RWPE1 (cell line): ENCODE measurements at regions not wholly inside any gene's neighbourhood (a gene's known extent, or its start where the extent isn't known, plus 50 kb on each side); places are given as distances from the start of the nearest gene placed in this dataset.

Experiments used
- CTCF ChIA-PET: fragments of 350-600 bp; sonication (Branson Sonifier 250); formaldehyde crosslinking; extraction: SDS; loops from one replicate; lab custom pipeline; 2021; lab: Yijun Ruan, JAX
- POLR2A ChIA-PET: fragments of 400-600 bp; formaldehyde crosslinking; extraction: SDS; loops from one replicate; lab custom pipeline; 2020; ENCODE audit warnings: antibody characterized with exemption; ENCODE audit not compliant: low non-redundant PET; lab: Yijun Ruan, JAX
- DNase-seq: peaks from one replicate; pipeline ENCODE4 v3.0.0; 2012; ENCODE audit warnings: low spot score
- H3K27ac ChIP-seq: fragments of 450-650 bp; 2 replicates; pipeline ENCODE4 v1.5.1; 2017
- TF ChIP-seq, protein P1 (sequence below): fragments of 450-650 bp; conservative IDR thresholded peaks from 2 replicates; pipeline ENCODE4 v1.5.1; 2017; ENCODE audit warnings: low read depth, mild to moderate bottlenecking

DNA sequence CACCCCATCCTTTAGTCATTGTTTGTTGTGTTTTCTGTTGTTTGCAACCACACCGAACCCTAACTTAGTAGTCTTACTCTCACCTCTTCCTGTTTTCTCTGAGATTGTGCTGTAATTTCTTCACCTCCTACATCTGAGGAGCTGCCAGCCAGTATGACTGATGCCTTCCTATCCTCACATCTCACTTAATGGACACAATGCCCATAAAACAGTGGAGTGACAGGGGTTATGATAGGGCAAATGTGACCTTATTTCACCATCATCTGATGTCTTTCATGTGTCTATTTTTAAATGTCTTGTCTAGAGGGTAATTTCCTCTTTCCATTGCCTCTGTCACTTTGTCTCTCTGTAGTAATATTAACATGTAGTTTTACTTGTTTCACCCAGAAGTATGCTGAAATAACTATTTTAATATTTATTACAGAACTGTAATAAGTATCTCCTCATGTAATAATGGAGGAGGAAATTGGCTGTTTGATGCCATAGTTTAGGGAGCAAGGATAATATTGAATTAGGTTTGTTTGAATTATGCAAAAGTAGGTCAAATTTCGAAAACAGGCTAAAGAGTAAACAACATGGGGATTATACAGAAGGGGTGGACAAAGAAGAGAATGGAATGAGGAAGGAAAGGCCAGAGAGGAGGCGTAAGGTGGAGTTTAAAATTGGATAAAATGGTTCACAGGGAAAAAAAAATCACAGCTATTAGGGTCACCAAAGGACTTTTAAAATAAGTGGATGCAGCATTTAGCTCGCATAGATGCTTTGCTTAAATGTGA, 103.5 kb upstream of the SPRY2 start:
- no peak for DNase-seq
- CTCF ChIA-PET, result no interaction called here
- no peak overlapping the region for H3K27ac ChIP-seq
- POLR2A ChIA-PET, result no interaction called here
- TF ChIP-seq, protein P1, sequence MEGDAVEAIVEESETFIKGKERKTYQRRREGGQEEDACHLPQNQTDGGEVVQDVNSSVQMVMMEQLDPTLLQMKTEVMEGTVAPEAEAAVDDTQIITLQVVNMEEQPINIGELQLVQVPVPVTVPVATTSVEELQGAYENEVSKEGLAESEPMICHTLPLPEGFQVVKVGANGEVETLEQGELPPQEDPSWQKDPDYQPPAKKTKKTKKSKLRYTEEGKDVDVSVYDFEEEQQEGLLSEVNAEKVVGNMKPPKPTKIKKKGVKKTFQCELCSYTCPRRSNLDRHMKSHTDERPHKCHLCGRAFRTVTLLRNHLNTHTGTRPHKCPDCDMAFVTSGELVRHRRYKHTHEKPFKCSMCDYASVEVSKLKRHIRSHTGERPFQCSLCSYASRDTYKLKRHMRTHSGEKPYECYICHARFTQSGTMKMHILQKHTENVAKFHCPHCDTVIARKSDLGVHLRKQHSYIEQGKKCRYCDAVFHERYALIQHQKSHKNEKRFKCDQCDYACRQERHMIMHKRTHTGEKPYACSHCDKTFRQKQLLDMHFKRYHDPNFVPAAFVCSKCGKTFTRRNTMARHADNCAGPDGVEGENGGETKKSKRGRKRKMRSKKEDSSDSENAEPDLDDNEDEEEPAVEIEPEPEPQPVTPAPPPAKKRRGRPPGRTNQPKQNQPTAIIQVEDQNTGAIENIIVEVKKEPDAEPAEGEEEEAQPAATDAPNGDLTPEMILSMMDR, result no peak

DNA sequence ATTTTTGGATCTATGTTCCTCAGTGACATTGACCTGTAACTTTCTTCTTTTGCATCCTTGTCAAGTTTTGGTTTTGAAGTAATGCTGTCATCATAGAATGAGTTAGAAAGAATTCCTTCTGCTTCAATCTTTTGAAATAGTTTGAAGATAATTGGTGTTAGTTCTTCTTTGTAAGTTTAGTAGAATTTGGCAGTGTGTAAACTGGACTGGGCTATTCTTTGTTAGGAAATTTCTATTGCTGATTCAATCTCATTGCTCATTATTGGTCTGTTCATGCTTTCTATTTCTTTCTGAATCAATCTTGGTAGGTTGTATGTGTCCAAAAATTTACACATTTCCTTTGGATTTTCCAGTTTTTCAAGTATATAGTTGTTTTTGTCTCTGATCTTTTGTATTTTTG, 101.7 kb upstream of the SPRY2 start:
- TF ChIP-seq, protein P1, result no peak
- H3K27ac ChIP-seq, result no peak overlapping the region
- DNase-seq, result no peak
- POLR2A ChIA-PET, result no interaction called here
- CTCF ChIA-PET, result no interaction called here

DNA sequence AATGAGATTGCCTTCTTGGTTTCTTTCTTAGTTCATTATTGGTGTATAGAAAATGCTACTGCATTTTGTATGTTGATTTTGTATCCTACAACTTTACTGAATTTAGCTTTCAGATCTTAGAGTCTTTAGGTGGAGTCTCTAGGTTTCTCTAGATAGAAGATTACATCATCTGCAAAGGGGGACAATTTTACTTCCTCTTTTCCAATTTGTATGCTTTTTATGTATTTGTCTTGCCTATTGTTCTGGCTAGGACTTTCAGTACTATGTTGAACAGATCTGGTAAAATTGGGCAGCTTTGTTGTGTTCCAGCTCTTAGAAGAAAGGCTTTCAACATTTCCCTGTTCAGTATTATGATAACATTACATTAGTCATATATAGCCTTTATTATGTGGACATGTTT, 101.0 kb upstream of the SPRY2 start:
- TF ChIP-seq, protein P1, result no peak
- DNase-seq, result no peak
- H3K27ac ChIP-seq, result no peak overlapping the region
- CTCF ChIA-PET, result no interaction called here
- POLR2A ChIA-PET, result no interaction called here

DNA sequence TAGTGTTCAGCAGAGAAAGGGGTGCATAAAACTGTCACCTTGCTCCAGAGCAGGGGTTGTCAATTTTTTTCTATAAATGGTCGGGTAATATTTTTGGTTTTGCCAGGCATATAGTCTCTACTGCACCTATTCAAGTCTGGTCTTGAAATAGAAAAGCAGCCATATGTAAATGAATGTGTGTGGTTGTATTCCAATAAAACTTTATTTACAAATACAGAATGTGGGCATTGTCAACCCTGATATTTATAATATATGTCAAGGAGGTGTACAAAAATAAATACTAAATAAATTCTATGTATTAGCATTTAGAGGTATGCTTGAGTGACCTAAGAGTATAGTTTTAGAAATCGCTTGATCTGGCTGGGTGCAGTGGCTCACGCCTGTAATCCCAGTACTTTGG, 97.6 kb upstream of the SPRY2 start:
- CTCF ChIA-PET, result no interaction called here
- DNase-seq, result no peak
- POLR2A ChIA-PET, result no interaction called here
- TF ChIP-seq, protein P1, result no peak
- H3K27ac ChIP-seq, result no peak overlapping the region

DNA sequence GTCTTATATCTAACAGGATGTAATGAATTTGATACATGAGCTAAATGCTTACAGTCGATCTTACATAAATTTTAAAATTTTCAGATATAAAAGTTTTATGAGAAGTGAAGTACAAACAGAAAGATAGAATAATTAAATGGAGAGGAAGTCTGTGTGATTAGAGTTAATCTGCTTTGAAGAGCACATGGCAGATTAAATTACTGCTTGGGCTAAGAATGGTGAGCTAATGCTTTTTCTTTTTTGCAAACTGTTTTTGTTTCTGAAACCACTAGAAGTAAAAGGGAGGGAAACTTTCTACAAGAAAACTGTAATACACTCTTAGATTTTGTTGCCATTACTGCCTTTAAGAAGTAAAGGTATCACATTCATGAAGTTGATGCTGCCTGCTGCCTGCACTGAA, 96.3 kb upstream of the SPRY2 start:
- no peak for DNase-seq
- POLR2A ChIA-PET, result no interaction called here
- TF ChIP-seq, protein P1, result no peak
- CTCF ChIA-PET, result interaction anchor here (0.7 kb wide), 1 partner anchor 1232 kb away, joined by 3 read pairs; no protein-coding TSS in a partner anchor
- no peak overlapping the region for H3K27ac ChIP-seq

DNA sequence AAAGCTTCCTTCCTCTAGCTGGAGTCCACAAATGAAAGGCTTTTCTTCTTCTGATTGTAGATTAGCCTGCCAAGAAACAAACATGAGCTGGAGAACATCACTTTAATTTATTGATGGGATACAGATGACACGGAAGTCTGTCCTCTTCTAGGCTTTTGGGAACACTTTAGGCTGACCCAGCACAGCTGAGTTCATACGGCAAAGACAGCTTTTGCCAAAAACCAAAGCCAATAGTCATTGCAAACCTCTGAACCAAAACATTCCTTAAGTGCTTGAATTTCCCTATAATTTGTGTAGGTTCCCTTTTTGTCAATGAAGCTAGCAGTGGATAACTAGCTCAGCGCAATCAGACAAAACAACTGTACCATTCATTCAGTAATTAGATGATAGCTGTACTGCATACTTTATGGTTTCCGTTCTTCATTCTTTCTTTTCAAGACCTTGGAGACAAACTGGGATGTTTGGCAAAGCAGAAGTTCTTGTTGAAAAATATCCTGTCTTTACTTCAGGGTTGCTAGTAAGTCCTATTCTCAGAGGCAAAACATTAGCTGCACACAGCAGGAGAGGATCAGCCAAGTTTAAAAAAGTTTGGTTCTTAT, 95.7 kb upstream of the SPRY2 start:
- no peak for DNase-seq
- ChIA-PET POLR2A (no interaction called here), CTCF (interaction anchor here (0.7 kb wide), 1 partner anchor 1233 kb away, joined by 3 read pairs; no protein-coding TSS in a partner anchor)
- TF ChIP-seq, protein P1, result no peak
- H3K27ac ChIP-seq, result no peak overlapping the region
